H7 (cell line): ENCODE measurements at regions not wholly inside any gene's neighbourhood (a gene's known extent, or its start where the extent isn't known, plus 50 kb on each side); places are given as distances from the start of the nearest gene placed in this dataset.

Source experiments
- DNase-seq: peaks from one replicate; pipeline ENCODE4 v3.0.0; 2012
- H3K27me3 ChIP-seq: 2 replicates; pipeline ENCODE4 v1.6.0; 2011; ENCODE audit warnings: mild to moderate bottlenecking, low read length; ENCODE audit not compliant: control insufficient read depth, insufficient read depth
- H3K36me3 ChIP-seq: replicated peaks from 2 replicates; pipeline ENCODE4 v1.5.1; 2011; ENCODE audit warnings: low read length; ENCODE audit not compliant: control insufficient read depth, insufficient read depth
- H3K4me3 ChIP-seq: 2 replicates; pipeline ENCODE4 v1.5.1; 2011; ENCODE audit warnings: low read depth, mild to moderate bottlenecking, control low read depth, low read length, moderate library complexity; ENCODE audit not compliant: insufficient read depth

- Histone ChIP-seq H3K27me3 (no peaks in the 10 kb centered on the region; the same call in 1 of the 2 replicates), H3K4me3 (no peak overlapping the region), H3K36me3 (no peaks in the 10 kb centered on the region)
- DNase-seq: no peak
Measured at GRCh38 chr10:29804025-29804852, 169.5 kb upstream of the SVIL start.

- no peaks in the 10 kb centered on the region for H3K36me3 ChIP-seq
- H3K4me3 ChIP-seq: no peak overlapping the region
Measured at GRCh38 chr10:29802171-29802570, 167.4 kb upstream of the SVIL start.

GRCh38 chr10:29798921-29799690 is 164.3 kb upstream of the SVIL start:
- no peak for DNase-seq
- Histone ChIP-seq H3K4me3 (no peak overlapping the region), H3K27me3 (no peaks in the 10 kb centered on the region), H3K36me3 (no peaks in the 10 kb centered on the region)

More at GRCh38 chr10:29802171-29802570, 167.4 kb upstream of the SVIL start:
- no peak for DNase-seq
- H3K27me3 ChIP-seq: no peaks in the 10 kb centered on the region; the same call in 1 of the 2 replicates

- no peak for DNase-seq
- Histone ChIP-seq H3K27me3 (no peaks in the 10 kb centered on the region), H3K36me3 (no peaks in the 10 kb centered on the region), H3K4me3 (no peak overlapping the region)
Measured at GRCh38 chr10:29797616-29798015, 162.8 kb upstream of the SVIL start.

- no peaks in the 10 kb centered on the region for H3K36me3 ChIP-seq
- no peaks in the 10 kb centered on the region for H3K27me3 ChIP-seq
- no peak for DNase-seq
- no peak overlapping the region for H3K4me3 ChIP-seq
Measured at GRCh38 chr10:29795850-29796249, 161.1 kb upstream of the SVIL start.

- H3K4me3 ChIP-seq: no peak overlapping the region
- H3K36me3 ChIP-seq: no peaks in the 10 kb centered on the region
- no peak for DNase-seq
- no peaks in the 10 kb centered on the region for H3K27me3 ChIP-seq
Measured at GRCh38 chr10:29794776-29795611, 160.2 kb upstream of the SVIL start.

- no peaks in the 10 kb centered on the region for H3K27me3 ChIP-seq
- no peaks in the 10 kb centered on the region for H3K36me3 ChIP-seq
- H3K4me3 ChIP-seq: no peak overlapping the region
- DNase-seq: no peak
Measured at GRCh38 chr10:29791773-29792172, 157.0 kb upstream of the SVIL start.

GRCh38 chr10:29790207-29790606 is 155.4 kb upstream of the SVIL start:
- no peak for DNase-seq
- no peak overlapping the region for H3K4me3 ChIP-seq
- H3K36me3 ChIP-seq: no peaks in the 10 kb centered on the region
- no peaks in the 10 kb centered on the region for H3K27me3 ChIP-seq

GRCh38 chr10:29788113-29788512 is 153.3 kb upstream of the SVIL start:
- no peaks in the 10 kb centered on the region for H3K36me3 ChIP-seq
- H3K27me3 ChIP-seq: no peaks in the 10 kb centered on the region
- no peak overlapping the region for H3K4me3 ChIP-seq
- DNase-seq: no peak

- no peaks in the 10 kb centered on the region for H3K27me3 ChIP-seq
- no peak overlapping the region for H3K4me3 ChIP-seq
- no peak for DNase-seq
- H3K36me3 ChIP-seq: no peaks in the 10 kb centered on the region
Measured at GRCh38 chr10:29785701-29786100, 150.9 kb upstream of the SVIL start.

- Histone ChIP-seq H3K4me3 (no peak overlapping the region), H3K36me3 (no peaks in the 10 kb centered on the region), H3K27me3 (no peaks in the 10 kb centered on the region)
- peak; percentile 65 for DNase-seq
Measured at GRCh38 chr10:29784175-29784773, 149.5 kb upstream of the SVIL start.

- no peaks in the 10 kb centered on the region for H3K36me3 ChIP-seq
- H3K27me3 ChIP-seq: no peaks in the 10 kb centered on the region
- no peak overlapping the region for H3K4me3 ChIP-seq
- DNase-seq: no peak
Measured at GRCh38 chr10:29783201-29783947, 148.6 kb upstream of the SVIL start.

GRCh38 chr10:29780639-29781038 is 145.9 kb upstream of the SVIL start:
- no peak for DNase-seq
- no peak overlapping the region for H3K4me3 ChIP-seq
- no peaks in the 10 kb centered on the region for H3K27me3 ChIP-seq
- H3K36me3 ChIP-seq: no peaks in the 10 kb centered on the region

- no peak for DNase-seq
- Histone ChIP-seq H3K27me3 (no peaks in the 10 kb centered on the region), H3K36me3 (no peaks in the 10 kb centered on the region), H3K4me3 (no peak overlapping the region)
Measured at GRCh38 chr10:29780096-29780495, 145.3 kb upstream of the SVIL start.
